SU-DHL-6 (cell line): ENCODE measurements at regions not wholly inside any gene's neighbourhood (a gene's known extent, or its start where the extent isn't known, plus 50 kb on each side); places are given as distances from the start of the nearest gene placed in this dataset.

ENCODE experiments used
- H2AFZ ChIP-seq: fragments of 200-600 bp; sonication (generic); 2 replicates; pipeline ENCODE4 v1.6.1; 2014; ENCODE audit warnings: low read depth, mild to moderate bottlenecking, moderate library complexity, mixed read lengths, antibody characterized with exemption, low read length; ENCODE audit not compliant: severe bottlenecking
- H3F3A ChIP-seq: fragments of 200-600 bp; shearing (Covaris generic); 2 replicates; pipeline ENCODE4 v1.6.0; 2016; ENCODE audit warnings: antibody characterized with exemption, mild to moderate bottlenecking; ENCODE audit not compliant: insufficient read depth
- H3K27ac ChIP-seq: fragments of 200-600 bp; sonication (generic); 2 replicates; pipeline ENCODE4 v1.5.1; 2016; ENCODE audit warnings: low read depth, mild to moderate bottlenecking, low read length, moderate library complexity, mixed read lengths
- H3K27me3 ChIP-seq: fragments of 200-600 bp; sonication (generic), shearing (Covaris generic); 2 replicates; pipeline ENCODE4 v1.6.0; 2014; ENCODE audit warnings: mild to moderate bottlenecking, low read length
- H3K36me3 ChIP-seq: fragments of 200-600 bp; sonication (generic); 2 replicates; pipeline ENCODE4 v1.6.1; 2014; ENCODE audit warnings: mild to moderate bottlenecking, low read length, mixed read lengths
- H3K4me2 ChIP-seq: fragments of 300-600, 200-600 bp; shearing (Covaris generic), sonication (generic); 2 replicates; pipeline ENCODE4 v1.6.0; 2014; ENCODE audit warnings: low read length, low read depth, mild to moderate bottlenecking; ENCODE audit not compliant: poor library complexity, severe bottlenecking
- H3K4me3 ChIP-seq: fragments of 200-600 bp; sonication (generic); 2 replicates; pipeline ENCODE4 v1.5.1; 2014; ENCODE audit warnings: antibody characterized with exemption, low read length, mild to moderate bottlenecking, mixed read lengths; ENCODE audit not compliant: insufficient read depth, poor library complexity, severe bottlenecking
- H3K79me2 ChIP-seq: fragments of 200-600 bp; sonication (generic); 2 replicates; pipeline ENCODE4 v1.6.1; 2014; ENCODE audit warnings: mild to moderate bottlenecking, low read length, moderate library complexity; ENCODE audit not compliant: insufficient read depth
- H3K9ac ChIP-seq: fragments of 200-600 bp; sonication (generic); 2 replicates; pipeline ENCODE4 v1.7.0; 2014; ENCODE audit warnings: mild to moderate bottlenecking, low read length
- H3K9me2 ChIP-seq: fragments of 200-600 bp; sonication (generic); replicated peaks from 2 replicates; pipeline ENCODE4 v1.6.1; 2014; ENCODE audit warnings: low read length; ENCODE audit not compliant: insufficient read depth
- H3K9me3 ChIP-seq: fragments of 200-600 bp; sonication (generic); 2 replicates; pipeline ENCODE4 v1.6.1; 2014; ENCODE audit warnings: low read length, mixed read lengths; ENCODE audit not compliant: insufficient read depth
- H4K20me1 ChIP-seq: fragments of 200-600 bp; sonication (generic); 2 replicates; pipeline ENCODE4 v1.6.1; 2014; ENCODE audit warnings: low read depth, mild to moderate bottlenecking, antibody characterized with exemption, low read length, moderate library complexity, mixed read lengths
- CTCF ChIP-seq: fragments of 200-600 bp; sonication (generic); IDR thresholded peaks from one replicate; pipeline ENCODE4 v1.5.1; 2017; ENCODE audit warnings: antibody characterized with exemption, mild to moderate bottlenecking, low read length, moderate library complexity; ENCODE audit not compliant: insufficient read depth, poor library complexity, severe bottlenecking
- EZH2phosphoT487 ChIP-seq: fragments of 200-600 bp; sonication (generic), shearing (Covaris generic); conservative IDR thresholded peaks from 2 replicates; pipeline ENCODE4 v1.6.1; 2018; ENCODE audit warnings: mild to moderate bottlenecking, antibody characterized with exemption, low read length, moderate library complexity, mixed read lengths

GRCh38 chr3:88000853-88001252, 58.0 kb downstream of the CGGBP1 start:
- H3K27me3 ChIP-seq, result no peaks in the 10 kb centered on the region
- no peaks in the 10 kb centered on the region for H3K9me2 ChIP-seq
- H3F3A ChIP-seq, result no peaks in the 10 kb centered on the region
- H2AFZ ChIP-seq, result no peak overlapping the region
- H4K20me1 ChIP-seq, result no peaks in the 10 kb centered on the region
- H3K4me3 ChIP-seq, result no peak overlapping the region
- H3K9me3 ChIP-seq, result no peaks in the 10 kb centered on the region
- H3K9ac ChIP-seq, result no peak overlapping the region
- H3K4me2 ChIP-seq, result peak overlapping the region; percentile 29
- no peak overlapping the region for H3K27ac ChIP-seq
- TF ChIP-seq EZH2phosphoT487 (no peak), CTCF (no peak)
- H3K79me2 ChIP-seq, result no peaks in the 10 kb centered on the region
- no peaks in the 10 kb centered on the region for H3K36me3 ChIP-seq

GRCh38 chr3:87997966-87998365, 60.8 kb downstream of the CGGBP1 start:
- Histone ChIP-seq H3K9me2 (no peaks in the 10 kb centered on the region), H3F3A (no peaks in the 10 kb centered on the region), H3K4me3 (no peak overlapping the region), H3K9me3 (no peaks in the 10 kb centered on the region), H3K4me2 (no peak overlapping the region), H2AFZ (no peak overlapping the region), H3K27ac (no peak overlapping the region), H4K20me1 (no peaks in the 10 kb centered on the region), H3K79me2 (no peaks in the 10 kb centered on the region), H3K36me3 (no peaks in the 10 kb centered on the region), H3K9ac (no peak overlapping the region), H3K27me3 (no peaks in the 10 kb centered on the region)
- TF ChIP-seq EZH2phosphoT487 (no peak), CTCF (no peak)

- Histone ChIP-seq H3K27me3 (no peaks in the 10 kb centered on the region), H2AFZ (no peak overlapping the region), H3K4me3 (no peak overlapping the region), H3K9ac (no peak overlapping the region), H4K20me1 (no peaks in the 10 kb centered on the region), H3K9me3 (no peaks in the 10 kb centered on the region), H3K79me2 (no peaks in the 10 kb centered on the region), H3K36me3 (no peaks in the 10 kb centered on the region), H3F3A (no peaks in the 10 kb centered on the region), H3K4me2 (no peak overlapping the region), H3K27ac (no peak overlapping the region), H3K9me2 (no peaks in the 10 kb centered on the region)
- TF ChIP-seq EZH2phosphoT487 (no peak), CTCF (no peak)
These were observed 61.5 kb downstream of the CGGBP1 start for GRCh38 chr3:87997298-87997697.
